Prostate gland (tissue), 2 donors: ENCODE measurements at regions not wholly inside any gene's neighbourhood (a gene's known extent, or its start where the extent isn't known, plus 50 kb on each side); places are given as distances from the start of the nearest gene placed in this dataset.

Source experiments
- POLR2A ChIP-seq: fragments of 450-650 bp; IDR thresholded peaks from one replicate; pipeline ENCODE4 v1.6.1; 2016; ENCODE audit warnings: antibody characterized with exemption, mild to moderate bottlenecking
- TF ChIP-seq, protein P1 (sequence below), 4 experiments: fragments of 200-600 bp in 2 of 4; fragments of 450-650 bp in 2 of 4; sonication (generic) in 2 of 4; IDR thresholded peaks; 1 replicate in 3 of 4; 2 replicates in 1 of 4; pipeline ENCODE4 v1.5.1; 2016 to 2019; ENCODE audit warnings: antibody characterized with exemption in 4 of 4, mild to moderate bottlenecking in 2 of 4, moderate library complexity in 2 of 4

DNA sequence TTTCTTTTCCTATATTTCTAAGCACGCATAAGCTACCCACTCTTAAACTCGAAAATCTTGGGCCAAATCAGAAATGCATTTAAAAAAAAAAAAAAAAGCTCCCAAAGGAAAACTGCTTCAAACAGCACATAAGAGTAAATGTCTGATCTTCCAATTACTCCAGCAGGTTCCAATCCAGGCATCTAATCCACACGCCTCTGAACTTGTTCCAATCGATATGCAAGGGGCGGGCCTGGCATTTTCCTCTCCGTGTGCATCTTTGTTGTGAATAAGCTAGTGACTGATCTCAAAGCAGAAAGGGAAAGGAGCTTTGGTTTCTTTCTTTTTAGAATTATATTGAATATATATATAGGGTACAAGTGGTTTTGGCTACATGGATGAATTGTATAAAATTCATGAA lies 365.5 kb downstream of the PRDM2 start:
- TF ChIP-seq, protein P1, sequence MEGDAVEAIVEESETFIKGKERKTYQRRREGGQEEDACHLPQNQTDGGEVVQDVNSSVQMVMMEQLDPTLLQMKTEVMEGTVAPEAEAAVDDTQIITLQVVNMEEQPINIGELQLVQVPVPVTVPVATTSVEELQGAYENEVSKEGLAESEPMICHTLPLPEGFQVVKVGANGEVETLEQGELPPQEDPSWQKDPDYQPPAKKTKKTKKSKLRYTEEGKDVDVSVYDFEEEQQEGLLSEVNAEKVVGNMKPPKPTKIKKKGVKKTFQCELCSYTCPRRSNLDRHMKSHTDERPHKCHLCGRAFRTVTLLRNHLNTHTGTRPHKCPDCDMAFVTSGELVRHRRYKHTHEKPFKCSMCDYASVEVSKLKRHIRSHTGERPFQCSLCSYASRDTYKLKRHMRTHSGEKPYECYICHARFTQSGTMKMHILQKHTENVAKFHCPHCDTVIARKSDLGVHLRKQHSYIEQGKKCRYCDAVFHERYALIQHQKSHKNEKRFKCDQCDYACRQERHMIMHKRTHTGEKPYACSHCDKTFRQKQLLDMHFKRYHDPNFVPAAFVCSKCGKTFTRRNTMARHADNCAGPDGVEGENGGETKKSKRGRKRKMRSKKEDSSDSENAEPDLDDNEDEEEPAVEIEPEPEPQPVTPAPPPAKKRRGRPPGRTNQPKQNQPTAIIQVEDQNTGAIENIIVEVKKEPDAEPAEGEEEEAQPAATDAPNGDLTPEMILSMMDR (IDR thresholded peaks at IDR 0.05): no peak
- no peak for TF ChIP-seq POLR2A
